ENCODE measurements at regions not wholly inside any gene's neighbourhood (a gene's known extent, or its start where the extent isn't known, plus 50 kb on each side); places are given as distances from the start of the nearest gene placed in this dataset.
"Not testable (repeated sequence)": the region's sequence is repeated elsewhere in the genome, so short reads cannot be mapped to it uniquely, and the experiment has no call there.

GRCh38 chr2:37722971-37723370 is 51.5 kb upstream of the CDC42EP3 start:
- H3K27ac ChIP-seq; H3K4me3 ChIP-seq; H3K36me3 ChIP-seq; H3K9me3 ChIP-seq; H3K27me3 ChIP-seq; DNase-seq (ENCODE audit: low spot score in 2 of 2): not testable (repeated sequence)
- intact Hi-C loops (cut with DNase I) = loop anchor here (5.0 kb wide), 1 partner anchor 54 kb away; no protein-coding TSS in a partner anchor
- H3K4me1 ChIP-seq = peaks cover 0 to 12% of the 10 kb centered on the region in 2 donors

GRCh38 chr2:37730037-37730818 is 58.8 kb upstream of the CDC42EP3 start:
- intact Hi-C loops (cut with DNase I) = no loop called here
- Histone ChIP-seq H3K4me3 (no peak overlapping the region), H3K27ac (no peak overlapping the region), H3K4me1 (peaks cover 0 to 17% of the 10 kb centered on the region in 2 donors), H3K27me3 (no peaks in the 10 kb centered on the region), H3K9me3 (no peaks in the 10 kb centered on the region), H3K36me3 (no peaks in the 10 kb centered on the region)
- no peak for TF ChIP-seq CTCF (IDR thresholded peaks at IDR 0.05)
- no peak for DNase-seq (ENCODE audit: low spot score in 2 of 2)

- H3K27me3 ChIP-seq; H3K36me3 ChIP-seq; H3K9me3 ChIP-seq; intact Hi-C loops (cut with DNase I); DNase-seq (ENCODE audit: low spot score in 2 of 2); H3K4me3 ChIP-seq: not testable (repeated sequence)
- H3K27ac ChIP-seq = peak overlapping the region; percentile 49
- peaks cover 0 to 29% of the 10 kb centered on the region in 2 donors for H3K4me1 ChIP-seq
These were observed 61.0 kb upstream of the CDC42EP3 start for GRCh38 chr2:37732412-37732811.

GRCh38 chr2:37733251-37733650 is 61.8 kb upstream of the CDC42EP3 start:
- Histone ChIP-seq H3K27me3 (no peaks in the 10 kb centered on the region), H3K4me1 (peaks cover 0 to 29% of the 10 kb centered on the region in 2 donors), H3K36me3 (no peaks in the 10 kb centered on the region), H3K4me3 (no peak overlapping the region), H3K9me3 (no peaks in the 10 kb centered on the region), H3K27ac (peak overlapping the region; percentile 49 to 84)
- intact Hi-C loops (cut with DNase I) = no loop called here
- DNase-seq (ENCODE audit: low spot score in 2 of 2) = no peak
- no peak for TF ChIP-seq CTCF (IDR thresholded peaks at IDR 0.05)

GRCh38 chr2:37733955-37734354 is 62.5 kb upstream of the CDC42EP3 start:
- H3K36me3 ChIP-seq; H3K27me3 ChIP-seq; H3K4me3 ChIP-seq; H3K9me3 ChIP-seq; DNase-seq (ENCODE audit: low spot score in 2 of 2): not testable (repeated sequence)
- H3K27ac ChIP-seq = peak overlapping the region; percentile 81 to 84
- intact Hi-C loops (cut with DNase I) = loop anchor here (2.0 kb wide), 1 partner anchor 61 kb away; no protein-coding TSS in a partner anchor
- peaks cover 0 to 29% of the 10 kb centered on the region in 2 donors for H3K4me1 ChIP-seq

- Histone ChIP-seq H3K4me3 (peak overlapping the region in 1 of 2 donors; percentile 17), H3K4me1 (peaks cover 0 to 29% of the 10 kb centered on the region in 2 donors), H3K27ac (peak overlapping the region; percentile 81 to 84)
- intact Hi-C loops (cut with DNase I) = loop anchor here (2.0 kb wide), 1 partner anchor 62 kb away; no protein-coding TSS in a partner anchor
- peak in 1 of 2 donors; percentile 83 for DNase-seq (ENCODE audit: low spot score in 2 of 2)
- H3K27me3 ChIP-seq, H3K36me3 ChIP-seq, H3K9me3 ChIP-seq: not testable (repeated sequence)
These were observed 63.6 kb upstream of the CDC42EP3 start for GRCh38 chr2:37734891-37735523.

GRCh38 chr2:37735524-37735910 is 64.1 kb upstream of the CDC42EP3 start:
- H3K36me3 ChIP-seq; DNase-seq (ENCODE audit: low spot score in 2 of 2); H3K9me3 ChIP-seq; H3K27me3 ChIP-seq; H3K4me3 ChIP-seq: not testable (repeated sequence)
- intact Hi-C loops (cut with DNase I) = loop anchor here (2.0 kb wide), 1 partner anchor 63 kb away; no protein-coding TSS in a partner anchor
- Histone ChIP-seq H3K4me1 (peaks cover 0 to 29% of the 10 kb centered on the region in 2 donors), H3K27ac (peak overlapping the region; percentile 81 to 84)

GRCh38 chr2:37737507-37737906 is 66.1 kb upstream of the CDC42EP3 start:
- no peak for TF ChIP-seq CTCF (IDR thresholded peaks at IDR 0.05)
- Histone ChIP-seq H3K4me1 (peaks cover 0 to 27% of the 10 kb centered on the region in 2 donors), H3K4me3 (no peak overlapping the region), H3K27ac (peak overlapping the region; percentile 81 to 84), H3K9me3 (no peaks in the 10 kb centered on the region), H3K27me3 (no peaks in the 10 kb centered on the region), H3K36me3 (no peaks in the 10 kb centered on the region)
- intact Hi-C loops (cut with DNase I) = no loop called here
- no peak for DNase-seq (ENCODE audit: low spot score in 2 of 2)
